Transverse colon (tissue), 4 donors: ENCODE measurements at regions not wholly inside any gene's neighbourhood (a gene's known extent, or its start where the extent isn't known, plus 50 kb on each side); places are given as distances from the start of the nearest gene placed in this dataset.

Source experiments
- EP300 ChIP-seq: sonication (generic); formaldehyde crosslinking; IDR thresholded peaks from one replicate; pipeline ENCODE4 v1.6.1; 2017; ENCODE audit warnings: antibody characterized with exemption, low read depth
- POLR2A ChIP-seq: fragments of 450-650 bp; IDR thresholded peaks from one replicate; pipeline ENCODE4 v1.6.1; 2016; ENCODE audit warnings: antibody characterized with exemption, mild to moderate bottlenecking, moderate library complexity
- POLR2AphosphoS5 ChIP-seq, 3 donors: sonication (generic); formaldehyde crosslinking; IDR thresholded peaks; one replicate each; pipeline ENCODE4 v1.6.1; 2016; ENCODE audit warnings: antibody characterized with exemption in 3 of 3
- TF ChIP-seq, protein P1 (sequence below), 5 experiments: fragments of 200-600 bp in 3 of 5; fragments of 450-650 bp in 2 of 5; sonication (generic) in 3 of 5; IDR thresholded peaks; 1 replicate in 2 of 5; 2 replicates in 3 of 5; pipeline ENCODE4 v1.5.1; 2016 to 2017; ENCODE audit warnings: antibody characterized with exemption in 5 of 5, inconsistent platforms in 3 of 5, mild to moderate bottlenecking in 2 of 5, moderate library complexity in 1 of 5

DNA sequence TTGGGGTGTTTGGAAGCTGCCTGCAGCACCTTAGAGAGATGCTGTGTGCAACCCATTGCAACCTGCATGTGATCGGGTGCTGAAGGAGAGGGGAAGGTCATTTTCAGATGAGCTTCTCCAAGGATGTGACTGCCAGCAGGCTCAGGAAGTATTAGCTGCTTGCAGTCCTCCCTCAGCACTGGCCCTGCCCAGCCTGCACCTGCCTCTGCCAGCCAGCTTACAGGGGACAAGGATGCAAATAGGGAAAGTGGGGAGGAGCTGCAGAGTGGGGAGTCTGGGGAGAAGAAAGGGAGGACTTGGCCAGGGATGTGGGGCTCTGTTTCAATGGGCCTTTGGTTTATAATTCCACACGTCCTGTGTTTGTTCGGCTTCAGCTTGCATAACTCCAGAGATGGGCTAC lies 254.5 kb downstream of the RRAGC start:
- TF ChIP-seq, protein P1, sequence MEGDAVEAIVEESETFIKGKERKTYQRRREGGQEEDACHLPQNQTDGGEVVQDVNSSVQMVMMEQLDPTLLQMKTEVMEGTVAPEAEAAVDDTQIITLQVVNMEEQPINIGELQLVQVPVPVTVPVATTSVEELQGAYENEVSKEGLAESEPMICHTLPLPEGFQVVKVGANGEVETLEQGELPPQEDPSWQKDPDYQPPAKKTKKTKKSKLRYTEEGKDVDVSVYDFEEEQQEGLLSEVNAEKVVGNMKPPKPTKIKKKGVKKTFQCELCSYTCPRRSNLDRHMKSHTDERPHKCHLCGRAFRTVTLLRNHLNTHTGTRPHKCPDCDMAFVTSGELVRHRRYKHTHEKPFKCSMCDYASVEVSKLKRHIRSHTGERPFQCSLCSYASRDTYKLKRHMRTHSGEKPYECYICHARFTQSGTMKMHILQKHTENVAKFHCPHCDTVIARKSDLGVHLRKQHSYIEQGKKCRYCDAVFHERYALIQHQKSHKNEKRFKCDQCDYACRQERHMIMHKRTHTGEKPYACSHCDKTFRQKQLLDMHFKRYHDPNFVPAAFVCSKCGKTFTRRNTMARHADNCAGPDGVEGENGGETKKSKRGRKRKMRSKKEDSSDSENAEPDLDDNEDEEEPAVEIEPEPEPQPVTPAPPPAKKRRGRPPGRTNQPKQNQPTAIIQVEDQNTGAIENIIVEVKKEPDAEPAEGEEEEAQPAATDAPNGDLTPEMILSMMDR (IDR thresholded peaks at IDR 0.05), result no peak
- no peak for TF ChIP-seq POLR2AphosphoS5 (IDR thresholded peaks at IDR 0.05)
- no peak for TF ChIP-seq POLR2A
- TF ChIP-seq EP300, result no peak
